ENCODE measurements at regions not wholly inside any gene's neighbourhood (a gene's known extent, or its start where the extent isn't known, plus 50 kb on each side); places are given as distances from the start of the nearest gene placed in this dataset.

DNA sequence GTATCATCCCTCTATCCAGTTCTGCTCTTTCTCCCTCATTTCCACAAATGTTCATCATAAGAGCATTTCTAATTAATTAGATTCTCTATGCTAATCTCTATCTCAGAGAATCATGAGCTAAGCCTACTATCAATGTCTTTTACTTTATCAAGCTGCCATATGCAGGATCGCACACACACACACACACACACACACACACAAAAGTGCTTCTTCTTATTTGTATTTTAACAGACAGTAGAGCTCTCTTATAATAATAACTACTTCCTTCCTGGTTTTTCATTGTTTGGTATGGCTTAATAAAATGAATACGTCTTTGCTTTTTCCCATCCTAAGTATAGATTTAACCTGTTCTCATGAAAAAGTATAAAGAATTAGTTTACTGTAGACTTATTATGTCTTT, 170.2 kb downstream of the HAO1 start (continued):
- TF ChIP-seq GABPA (IDR thresholded peaks at IDR 0.05; ENCODE audit: low read depth): no peak

DNA sequence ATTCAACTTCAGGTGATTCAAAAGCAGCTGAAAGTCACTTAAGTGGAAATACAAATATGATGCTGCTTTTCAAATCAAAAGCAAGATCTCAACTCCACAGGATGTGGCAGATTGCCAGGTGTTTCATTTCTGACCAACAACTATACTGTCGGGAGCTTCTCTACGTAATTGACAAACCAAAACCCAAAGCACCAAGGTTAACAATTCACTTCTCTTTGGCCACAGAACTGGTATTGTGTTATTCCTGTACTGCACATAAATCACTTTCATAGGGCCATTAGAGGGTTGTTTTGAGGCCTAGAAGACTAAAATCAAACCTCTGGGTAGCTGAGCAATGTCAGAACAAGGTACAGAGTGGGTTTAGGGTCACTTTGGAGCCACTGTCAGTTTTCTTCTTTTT, 169.7 kb downstream of the HAO1 start:
- Histone ChIP-seq H3K4me3 (ENCODE audit: low read depth in 2 of 2, low read length in 1 of 2) (no peak overlapping the region), H3K9me2 (no peaks in the 10 kb centered on the region), H2AFZ (ENCODE audit: low read depth) (no peak overlapping the region), H3F3A (replicated peaks; ENCODE audit: insufficient read depth) (no peaks in the 10 kb centered on the region), H3K4me2 (no peak overlapping the region), H3K27me3 (ENCODE audit: insufficient read depth) (no peaks in the 10 kb centered on the region), H3K9me3 (no peaks in the 10 kb centered on the region), H3K4me1 (ENCODE audit: control insufficient read depth in 1 of 2, insufficient read depth in 2 of 2, low read depth in 1 of 2, low read length in 1 of 2) (no peaks in the 10 kb centered on the region), H3K9ac (no peak overlapping the region), H4K20me1 (ENCODE audit: insufficient read depth) (no peaks in the 10 kb centered on the region), H3K79me2 (ENCODE audit: insufficient read depth) (no peaks in the 10 kb centered on the region), H3K27ac (ENCODE audit: low read depth in 2 of 2, low read length in 1 of 2) (no peak overlapping the region), H3K36me3 (replicated peaks in 1 of 2; ENCODE audit: control insufficient read depth in 1 of 2, insufficient read depth in 2 of 2, low read length in 1 of 2) (no peaks in the 10 kb centered on the region)
- CTCF ChIA-PET: no interaction called here
- 41% methylated on average over 2 of the region's 2 CpGs for WGBS (ENCODE audit: low lambda C conversion rate)
- no peak for DNase-seq
- POLR2A ChIA-PET: no interaction called here
- no peak for TF ChIP-seq RXRA (IDR thresholded peaks at IDR 0.05; ENCODE audit: borderline replicate concordance, low read depth)
- TF ChIP-seq EP300 (IDR thresholded peaks at IDR 0.05; ENCODE audit: borderline replicate concordance in 1 of 2, low read depth in 1 of 2, low read length in 1 of 2): no peak
- no peak for TF ChIP-seq TCF12 (IDR thresholded peaks at IDR 0.05)
- no peak for TF ChIP-seq PBX3 (IDR thresholded peaks at IDR 0.05)
- TF ChIP-seq, protein P1, sequence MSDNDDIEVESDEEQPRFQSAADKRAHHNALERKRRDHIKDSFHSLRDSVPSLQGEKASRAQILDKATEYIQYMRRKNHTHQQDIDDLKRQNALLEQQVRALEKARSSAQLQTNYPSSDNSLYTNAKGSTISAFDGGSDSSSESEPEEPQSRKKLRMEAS (IDR thresholded peaks at IDR 0.05; ENCODE audit: low read depth): no peak
- no peak for TF ChIP-seq NRF1 (IDR thresholded peaks at IDR 0.05; ENCODE audit: low read depth, low read length)
- no peak for TF ChIP-seq CHD2 (IDR thresholded peaks at IDR 0.05; ENCODE audit: low read length, partially characterized antibody)
- no peak for TF ChIP-seq CTCF (IDR thresholded peaks at IDR 0.05)
- TF ChIP-seq YY1 (IDR thresholded peaks at IDR 0.05; ENCODE audit: low read depth): no peak
- no peak for TF ChIP-seq EZH2phosphoT487 (IDR thresholded peaks at IDR 0.05; ENCODE audit: borderline replicate concordance, low read depth)

DNA sequence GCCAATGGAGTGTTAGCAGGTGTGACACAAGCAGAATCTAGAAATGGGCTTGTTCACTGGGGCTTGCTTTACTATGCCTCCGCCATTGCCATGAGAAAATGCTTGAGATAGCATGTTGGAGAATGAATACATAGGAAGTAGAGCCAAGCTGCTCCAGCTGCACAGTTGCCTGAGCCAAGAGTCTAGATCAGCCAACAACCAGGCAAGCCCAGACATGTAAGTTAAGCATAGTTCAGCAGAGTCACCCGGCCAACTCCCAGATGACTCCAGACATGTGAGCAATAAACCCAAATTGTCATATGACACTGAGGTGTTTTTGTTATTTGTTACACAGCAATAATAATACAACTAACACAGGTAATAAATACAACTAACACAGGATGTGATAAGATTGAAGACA, 167.9 kb downstream of the HAO1 start:
- Histone ChIP-seq H3K79me2 (ENCODE audit: insufficient read depth) (no peaks in the 10 kb centered on the region), H3K9me2 (no peaks in the 10 kb centered on the region), H4K20me1 (ENCODE audit: insufficient read depth) (no peaks in the 10 kb centered on the region), H3F3A (replicated peaks; ENCODE audit: insufficient read depth) (no peaks in the 10 kb centered on the region), H3K4me3 (ENCODE audit: low read depth in 2 of 2, low read length in 1 of 2) (no peak overlapping the region), H3K36me3 (replicated peaks in 1 of 2; ENCODE audit: control insufficient read depth in 1 of 2, insufficient read depth in 2 of 2, low read length in 1 of 2) (no peaks in the 10 kb centered on the region), H3K4me1 (ENCODE audit: control insufficient read depth in 1 of 2, insufficient read depth in 2 of 2, low read depth in 1 of 2, low read length in 1 of 2) (no peaks in the 10 kb centered on the region), H3K27ac (ENCODE audit: low read depth in 2 of 2, low read length in 1 of 2) (no peak overlapping the region), H3K27me3 (ENCODE audit: insufficient read depth) (no peaks in the 10 kb centered on the region), H2AFZ (ENCODE audit: low read depth) (no peak overlapping the region), H3K9me3 (no peaks in the 10 kb centered on the region), H3K4me2 (no peak overlapping the region), H3K9ac (no peak overlapping the region)
- WGBS (ENCODE audit: low lambda C conversion rate): 46% methylated on average over 2 of the region's 2 CpGs
- TF ChIP-seq EP300 (IDR thresholded peaks at IDR 0.05; ENCODE audit: borderline replicate concordance in 1 of 2, low read depth in 1 of 2, low read length in 1 of 2) (no peak), POLR2AphosphoS5 (IDR thresholded peaks at IDR 0.05; ENCODE audit: low read depth, low read length) (no peak), SIN3A (IDR thresholded peaks at IDR 0.05; ENCODE audit: borderline replicate concordance, low read depth, low read length) (no peak), RFX5 (IDR thresholded peaks at IDR 0.05; ENCODE audit: low read length) (no peak), IRF3 (IDR thresholded peaks at IDR 0.05; ENCODE audit: low read depth, low read length) (no peak), FOXJ3 (CRISPR knock-in tag; IDR thresholded peaks at IDR 0.05) (no peak), CHD2 (IDR thresholded peaks at IDR 0.05; ENCODE audit: low read length, partially characterized antibody) (no peak), GABPA (IDR thresholded peaks at IDR 0.05; ENCODE audit: low read depth) (no peak), FOXM1 (IDR thresholded peaks at IDR 0.05; ENCODE audit: low read depth) (no peak), RCOR1 (IDR thresholded peaks at IDR 0.05; ENCODE audit: low read length) (no peak), GATA2 (CRISPR knock-in tag; IDR thresholded peaks at IDR 0.05) (no peak), USF2 (IDR thresholded peaks at IDR 0.05; ENCODE audit: borderline replicate concordance, low read depth, low read length) (no peak), JUND (IDR thresholded peaks at IDR 0.05) (no peak)
- TF ChIP-seq, protein P1 (IDR thresholded peaks at IDR 0.05; ENCODE audit: low read depth): no peak
- no peak for DNase-seq
- ChIA-PET CTCF (no interaction called here), POLR2A (no interaction called here)
